IgD-negative memory B cell (primary cell): ENCODE measurements at regions not wholly inside any gene's neighbourhood (a gene's known extent, or its start where the extent isn't known, plus 50 kb on each side); places are given as distances from the start of the nearest gene placed in this dataset.

Experiments
- H3K27ac Mint-ChIP-seq, 3 donors: one replicate each; pipeline ENCODE4 v1.8.0; 2020 to 2022; ENCODE audit warnings: mild to moderate bottlenecking in 3 of 3, mixed read lengths in 3 of 3, moderate library complexity in 1 of 3
- H3K27me3 Mint-ChIP-seq: one replicate; pipeline ENCODE4 v1.8.0; 2021; ENCODE audit warnings: mixed read lengths
- H3K36me3 Mint-ChIP-seq: one replicate; pipeline ENCODE4 v1.8.0; 2020; ENCODE audit warnings: mild to moderate bottlenecking, mixed read lengths
- H3K4me1 Mint-ChIP-seq, 3 donors: one replicate each; pipeline ENCODE4 v1.8.0; 2020 to 2022; ENCODE audit warnings: mixed read lengths in 3 of 3, mild to moderate bottlenecking in 1 of 3
- H3K4me3 Mint-ChIP-seq, 4 donors: one replicate each; pipeline ENCODE4 v1.8.0; 2020 to 2022; ENCODE audit warnings: mild to moderate bottlenecking in 4 of 4, mixed read lengths in 4 of 4, moderate library complexity in 3 of 4
- H3K9me3 Mint-ChIP-seq, 3 donors: one replicate each; pipeline ENCODE4 v1.8.0; 2020 to 2021; ENCODE audit warnings: mixed read lengths in 3 of 3, mild to moderate bottlenecking in 1 of 3

- H3K27me3 Mint-ChIP-seq = no peaks in the 10 kb centered on the region
- H3K27ac Mint-ChIP-seq = no peak overlapping the region
- peaks cover 0 to 6% (median 4%) of the 10 kb centered on the region in 3 donors for H3K9me3 Mint-ChIP-seq
- no peaks in the 10 kb centered on the region for H3K36me3 Mint-ChIP-seq
- H3K4me3 Mint-ChIP-seq = no peak overlapping the region
- peaks cover 0 to 4% (median 0%) of the 10 kb centered on the region in 3 donors for H3K4me1 Mint-ChIP-seq
These were observed 566.3 kb upstream of the GRAMD2B start for GRCh38 chr5:125856949-125857348.

DNA sequence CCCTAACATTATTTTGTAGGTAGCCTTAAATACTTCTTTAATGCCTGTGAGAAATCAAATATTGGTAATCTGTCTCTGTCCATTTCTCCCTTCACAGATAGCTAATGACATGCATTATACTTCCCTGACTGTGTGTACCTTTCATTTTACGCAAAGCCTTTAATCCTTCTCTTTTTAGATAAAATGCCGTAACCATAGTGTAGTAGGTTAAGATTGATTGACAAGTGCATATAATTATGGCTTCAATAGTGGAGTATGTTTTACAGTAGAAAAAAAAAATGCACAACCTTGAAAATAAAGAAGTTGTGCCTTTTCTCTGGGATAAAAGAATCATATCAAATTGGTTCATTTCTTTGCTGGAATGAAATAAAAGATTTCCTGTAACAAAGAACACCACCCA lies 559.6 kb upstream of the GRAMD2B start:
- no peaks in the 10 kb centered on the region for H3K27me3 Mint-ChIP-seq
- peaks cover 0 to 4% (median 0%) of the 10 kb centered on the region in 3 donors for H3K4me1 Mint-ChIP-seq
- H3K36me3 Mint-ChIP-seq = no peaks in the 10 kb centered on the region
- peaks cover 0 to 2% (median 0%) of the 10 kb centered on the region in 3 donors for H3K9me3 Mint-ChIP-seq
- no peak overlapping the region for H3K27ac Mint-ChIP-seq
- no peak overlapping the region for H3K4me3 Mint-ChIP-seq

DNA sequence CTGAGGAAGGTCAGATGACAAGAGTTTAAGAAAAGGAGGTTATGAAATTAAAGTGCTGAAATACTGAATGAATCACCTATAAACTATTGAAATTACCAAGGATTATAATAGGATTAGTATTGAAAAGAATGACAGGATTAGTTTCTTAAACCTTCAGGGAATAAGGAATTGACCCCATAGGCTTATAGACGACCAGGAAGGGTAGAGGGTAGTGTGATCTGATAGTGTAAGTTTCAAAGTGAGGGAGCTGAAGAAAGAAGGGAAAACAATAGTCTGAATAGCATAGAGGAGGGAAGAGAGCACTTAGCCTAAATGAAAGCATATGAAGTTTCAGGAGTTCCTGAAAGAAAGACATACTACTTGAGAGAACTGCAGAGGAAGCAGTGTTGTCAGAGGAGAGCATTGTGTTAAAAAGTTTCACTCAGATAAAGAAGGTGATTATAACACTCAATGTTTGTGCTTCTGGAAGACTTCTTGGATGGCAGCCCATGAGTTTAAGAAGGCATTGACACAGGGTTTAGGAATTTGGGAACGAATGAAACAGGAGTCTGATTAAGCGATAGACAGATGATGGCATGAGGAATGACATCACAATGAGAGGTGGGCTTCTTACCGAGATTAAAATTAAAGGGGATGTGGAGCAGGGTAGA lies 557.9 kb upstream of the GRAMD2B start:
- H3K36me3 Mint-ChIP-seq = no peaks in the 10 kb centered on the region
- no peaks in the 10 kb centered on the region for H3K27me3 Mint-ChIP-seq
- H3K4me3 Mint-ChIP-seq = no peak overlapping the region
- H3K9me3 Mint-ChIP-seq = peaks cover 0 to 2% (median 0%) of the 10 kb centered on the region in 3 donors
- no peak overlapping the region for H3K27ac Mint-ChIP-seq
- H3K4me1 Mint-ChIP-seq = peaks cover 0 to 4% (median 0%) of the 10 kb centered on the region in 3 donors

DNA sequence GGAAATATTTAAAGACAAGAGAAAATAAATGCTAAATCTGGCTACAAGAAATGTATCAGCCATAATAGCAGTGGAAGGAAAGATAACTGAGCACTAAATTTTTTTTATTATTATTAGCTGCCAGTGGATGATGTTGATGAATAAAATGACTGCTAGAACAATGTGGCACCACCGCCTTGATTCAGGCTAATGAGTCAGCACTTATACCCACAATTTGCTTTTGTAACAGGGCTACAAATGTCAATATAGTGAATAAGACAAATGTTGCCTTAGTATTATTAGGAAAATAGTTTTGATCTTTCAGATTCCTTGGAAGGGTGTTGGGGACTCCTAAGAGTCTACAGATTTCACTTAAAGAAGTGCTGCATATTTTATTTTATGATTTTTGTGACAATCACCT lies 555.2 kb upstream of the GRAMD2B start:
- Mint-ChIP-seq H3K9me3 (peaks cover 0 to 1% (median 0%) of the 10 kb centered on the region in 3 donors), H3K27me3 (no peaks in the 10 kb centered on the region), H3K4me3 (no peak overlapping the region), H3K36me3 (no peaks in the 10 kb centered on the region), H3K27ac (no peak overlapping the region), H3K4me1 (no peaks in the 10 kb centered on the region)

GRCh38 chr5:125870256-125870655 lies 553.0 kb upstream of the GRAMD2B start:
- Mint-ChIP-seq H3K27ac (no peak overlapping the region), H3K9me3 (peaks cover 0 to 2% (median 0%) of the 10 kb centered on the region in 3 donors), H3K4me3 (no peak overlapping the region), H3K36me3 (no peaks in the 10 kb centered on the region), H3K27me3 (no peaks in the 10 kb centered on the region), H3K4me1 (no peaks in the 10 kb centered on the region)

- Mint-ChIP-seq H3K27ac (no peak overlapping the region), H3K36me3 (no peaks in the 10 kb centered on the region), H3K27me3 (peaks cover 3% of the 10 kb centered on the region), H3K4me1 (no peaks in the 10 kb centered on the region), H3K4me3 (no peak overlapping the region), H3K9me3 (peaks cover 0 to 2% (median 0%) of the 10 kb centered on the region in 3 donors)
These were observed 549.2 kb upstream of the GRAMD2B start for GRCh38 chr5:125874057-125874456.

DNA sequence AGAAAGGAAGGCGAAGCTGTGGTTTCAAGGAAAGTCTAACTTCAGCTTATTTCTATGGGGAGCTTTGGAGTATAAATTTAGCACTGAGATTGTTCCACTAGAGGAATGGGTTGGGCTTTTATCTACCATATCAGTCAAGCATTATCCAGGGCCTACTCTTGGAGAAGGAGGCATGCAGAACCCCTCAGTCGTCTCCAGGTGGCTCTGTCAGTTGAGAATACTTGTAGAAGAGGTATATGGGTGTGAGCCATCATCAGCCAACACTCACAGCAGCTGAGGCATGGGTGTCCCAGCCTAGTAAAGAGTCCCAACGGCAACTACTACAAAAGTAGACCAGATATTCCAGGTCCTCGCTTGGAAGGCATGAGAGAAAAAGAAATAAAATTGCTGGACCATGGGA lies 548.5 kb upstream of the GRAMD2B start:
- H3K9me3 Mint-ChIP-seq = peaks cover 0 to 2% (median 0%) of the 10 kb centered on the region in 3 donors
- H3K27me3 Mint-ChIP-seq = peaks cover 3% of the 10 kb centered on the region
- H3K4me1 Mint-ChIP-seq = no peaks in the 10 kb centered on the region
- no peaks in the 10 kb centered on the region for H3K36me3 Mint-ChIP-seq
- no peak overlapping the region for H3K4me3 Mint-ChIP-seq
- H3K27ac Mint-ChIP-seq = no peak overlapping the region

DNA sequence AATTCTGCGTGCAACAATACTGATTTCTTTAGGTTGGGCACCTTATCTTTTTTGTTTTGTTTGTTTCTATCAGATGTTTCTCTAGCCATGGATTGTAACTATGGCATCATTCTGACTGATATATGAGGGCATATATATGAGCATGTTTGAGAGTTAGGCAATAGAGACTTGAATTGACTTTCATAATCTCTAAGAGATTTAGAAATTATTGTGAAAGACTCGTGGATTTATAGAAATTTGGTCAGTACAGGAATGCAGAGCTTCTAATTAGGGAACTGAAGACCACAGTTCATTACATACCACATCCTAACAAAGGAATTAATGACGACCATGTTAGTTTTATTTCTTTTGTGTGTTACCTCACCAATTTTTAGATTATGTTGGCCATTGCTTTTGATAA lies 546.0 kb upstream of the GRAMD2B start:
- H3K4me1 Mint-ChIP-seq = no peaks in the 10 kb centered on the region
- H3K9me3 Mint-ChIP-seq = peaks cover 0 to 2% (median 0%) of the 10 kb centered on the region in 3 donors
- peaks cover 3% of the 10 kb centered on the region for H3K27me3 Mint-ChIP-seq
- no peaks in the 10 kb centered on the region for H3K36me3 Mint-ChIP-seq
- H3K27ac Mint-ChIP-seq = no peak overlapping the region
- H3K4me3 Mint-ChIP-seq = no peak overlapping the region

DNA sequence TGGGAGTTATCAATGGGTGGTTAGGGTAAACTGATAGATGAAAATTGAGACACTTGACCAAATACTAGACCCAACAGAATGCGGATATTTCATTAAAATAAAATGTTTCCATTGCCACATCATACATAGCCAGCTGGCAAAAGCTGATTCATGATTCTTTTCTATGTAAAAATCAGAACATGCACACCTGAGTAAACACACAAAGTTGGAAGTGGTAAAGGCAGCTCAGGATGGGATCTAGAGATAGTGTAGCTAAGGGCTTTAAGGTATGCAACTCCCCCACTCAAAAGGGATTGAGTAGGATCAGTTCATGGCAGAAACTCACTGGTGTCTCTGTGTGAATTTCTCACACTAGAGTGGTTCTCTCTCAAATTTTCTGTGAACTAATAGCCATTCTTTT lies 541.1 kb upstream of the GRAMD2B start:
- Mint-ChIP-seq H3K27me3 (peaks cover 3% of the 10 kb centered on the region), H3K4me3 (no peak overlapping the region), H3K9me3 (no peaks in the 10 kb centered on the region), H3K4me1 (no peaks in the 10 kb centered on the region), H3K27ac (no peak overlapping the region), H3K36me3 (no peaks in the 10 kb centered on the region)

- Mint-ChIP-seq H3K36me3 (no peaks in the 10 kb centered on the region), H3K4me1 (no peaks in the 10 kb centered on the region), H3K9me3 (no peaks in the 10 kb centered on the region), H3K27me3 (peaks cover 3% of the 10 kb centered on the region), H3K4me3 (no peak overlapping the region), H3K27ac (no peak overlapping the region)
These were observed 540.0 kb upstream of the GRAMD2B start for GRCh38 chr5:125883223-125883622.

GRCh38 chr5:125888358-125888757 lies 534.9 kb upstream of the GRAMD2B start:
- Mint-ChIP-seq H3K27ac (no peak overlapping the region), H3K4me3 (no peak overlapping the region), H3K9me3 (peaks cover 0 to 3% (median 0%) of the 10 kb centered on the region in 3 donors), H3K4me1 (no peaks in the 10 kb centered on the region), H3K36me3 (no peaks in the 10 kb centered on the region), H3K27me3 (peaks cover 2% of the 10 kb centered on the region)

GRCh38 chr5:125890511-125890931 lies 532.7 kb upstream of the GRAMD2B start:
- H3K27me3 Mint-ChIP-seq = peaks cover 2% of the 10 kb centered on the region
- peaks cover 0 to 3% (median 0%) of the 10 kb centered on the region in 3 donors for H3K9me3 Mint-ChIP-seq
- no peaks in the 10 kb centered on the region for H3K36me3 Mint-ChIP-seq
- no peaks in the 10 kb centered on the region for H3K4me1 Mint-ChIP-seq
- H3K4me3 Mint-ChIP-seq = no peak overlapping the region
- H3K27ac Mint-ChIP-seq = no peak overlapping the region

DNA sequence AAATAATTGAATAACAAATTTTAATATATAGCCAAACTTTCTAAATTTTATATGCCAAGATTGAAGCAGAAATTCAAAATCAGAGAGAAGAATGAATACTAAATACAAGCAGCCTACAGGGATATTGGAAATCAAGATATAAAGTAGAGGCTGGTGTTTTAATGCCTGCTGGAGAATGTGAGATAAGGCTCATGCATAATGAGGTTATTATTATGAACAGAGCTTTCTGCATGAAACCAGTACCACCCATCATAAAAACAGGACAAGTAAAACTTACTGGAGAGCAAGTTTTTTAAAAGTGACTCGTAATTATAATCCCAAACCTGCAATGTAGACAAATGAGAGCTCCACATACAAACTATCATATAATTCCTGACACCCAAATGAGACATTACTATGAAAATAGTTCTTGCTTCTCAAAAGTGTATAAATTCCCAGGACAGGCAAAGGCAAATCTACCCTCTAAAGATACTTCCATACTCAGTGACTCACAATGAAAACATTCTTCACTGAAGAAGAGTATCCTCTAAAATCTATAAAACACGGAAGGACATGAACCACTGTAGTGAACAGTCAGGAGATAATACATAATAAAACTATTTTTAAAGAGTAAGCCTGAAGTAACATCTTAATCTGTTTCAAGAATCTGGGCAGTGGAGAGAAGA lies 532.0 kb upstream of the GRAMD2B start:
- Mint-ChIP-seq H3K4me1 (no peaks in the 10 kb centered on the region), H3K36me3 (no peaks in the 10 kb centered on the region), H3K27me3 (peaks cover 2% of the 10 kb centered on the region), H3K27ac (no peak overlapping the region), H3K9me3 (peaks cover 0 to 3% (median 0%) of the 10 kb centered on the region in 3 donors), H3K4me3 (no peak overlapping the region)

DNA sequence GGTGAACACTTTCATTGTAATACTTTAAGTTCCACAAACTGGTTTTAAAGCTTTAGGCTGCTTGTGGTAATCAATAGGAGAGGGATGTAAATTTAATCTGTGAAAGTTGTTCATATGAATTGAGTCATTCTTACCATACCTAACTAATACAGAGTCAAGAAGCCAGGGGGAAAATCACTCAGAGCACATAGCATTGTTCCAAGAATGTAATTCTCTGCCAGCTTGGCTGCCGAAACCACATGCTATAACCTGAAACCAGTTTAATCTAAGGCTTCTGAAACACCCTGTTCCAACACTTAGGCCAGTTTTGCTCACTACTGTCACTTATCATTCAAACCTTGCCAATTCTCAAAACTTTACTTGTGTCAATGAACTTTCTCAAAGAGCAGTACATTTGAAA lies 528.8 kb upstream of the GRAMD2B start:
- no peaks in the 10 kb centered on the region for H3K4me1 Mint-ChIP-seq
- H3K27me3 Mint-ChIP-seq = peaks cover 2% of the 10 kb centered on the region
- no peak overlapping the region for H3K27ac Mint-ChIP-seq

DNA sequence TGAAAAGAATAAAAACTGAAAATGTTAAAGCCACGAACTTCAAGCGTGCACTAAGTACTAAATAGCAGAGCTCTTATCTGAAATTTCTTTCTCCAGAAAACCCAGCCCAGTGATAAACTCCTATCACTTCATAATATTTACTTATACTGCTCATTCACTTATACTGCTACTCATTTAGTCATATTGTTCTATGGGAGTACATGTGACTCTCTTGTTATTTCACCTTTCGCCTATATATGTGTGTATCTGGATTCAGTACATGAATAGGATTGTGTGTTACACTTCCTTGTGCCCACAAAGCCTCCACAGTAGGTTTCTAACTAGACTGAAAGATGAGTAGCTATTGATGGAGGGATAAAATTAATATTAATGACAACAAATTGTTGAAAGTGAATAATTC lies 526.8 kb upstream of the GRAMD2B start:
- no peaks in the 10 kb centered on the region for H3K36me3 Mint-ChIP-seq
- H3K4me3 Mint-ChIP-seq = no peak overlapping the region
- H3K27me3 Mint-ChIP-seq = peaks cover under 1% of the 10 kb centered on the region

More for the DNA sequence above, 528.8 kb upstream of the GRAMD2B start:
- Mint-ChIP-seq H3K4me3 (no peak overlapping the region), H3K9me3 (peaks cover 0 to 3% (median 0%) of the 10 kb centered on the region in 3 donors), H3K36me3 (no peaks in the 10 kb centered on the region)

DNA sequence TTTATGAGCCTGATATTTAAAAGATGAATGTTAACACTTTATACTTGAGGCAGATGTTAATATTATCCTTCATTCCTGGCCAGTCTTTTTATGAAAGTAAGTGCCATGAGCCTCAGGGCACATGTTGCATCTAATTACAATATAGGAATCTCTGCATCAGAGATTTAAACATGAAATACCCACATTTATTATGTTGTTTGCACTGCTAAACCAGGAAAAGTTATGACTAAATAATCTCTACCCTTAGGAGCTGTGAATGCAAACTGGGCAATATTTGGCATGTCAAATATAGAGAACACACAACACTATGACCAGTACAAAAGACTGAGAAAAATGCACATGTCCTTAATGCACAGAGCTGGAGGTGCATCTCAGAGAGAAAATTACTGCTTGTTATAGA lies 526.1 kb upstream of the GRAMD2B start:
- Mint-ChIP-seq H3K27me3 (peaks cover 1% of the 10 kb centered on the region), H3K27ac (no peak overlapping the region), H3K36me3 (no peaks in the 10 kb centered on the region), H3K9me3 (peaks cover 0 to 8% (median 1%) of the 10 kb centered on the region in 3 donors), H3K4me3 (no peak overlapping the region), H3K4me1 (no peaks in the 10 kb centered on the region)

More for the DNA sequence above, 526.8 kb upstream of the GRAMD2B start:
- no peak overlapping the region for H3K27ac Mint-ChIP-seq
- H3K4me1 Mint-ChIP-seq = no peaks in the 10 kb centered on the region
- H3K9me3 Mint-ChIP-seq = peaks cover 0 to 8% (median 1%) of the 10 kb centered on the region in 3 donors
